ENCODE measurements at regions not wholly inside any gene's neighbourhood (a gene's known extent, or its start where the extent isn't known, plus 50 kb on each side); places are given as distances from the start of the nearest gene placed in this dataset.
"Not testable (repeated sequence)": the region's sequence is repeated elsewhere in the genome, so short reads cannot be mapped to it uniquely, and the experiment has no call there.

DNA sequence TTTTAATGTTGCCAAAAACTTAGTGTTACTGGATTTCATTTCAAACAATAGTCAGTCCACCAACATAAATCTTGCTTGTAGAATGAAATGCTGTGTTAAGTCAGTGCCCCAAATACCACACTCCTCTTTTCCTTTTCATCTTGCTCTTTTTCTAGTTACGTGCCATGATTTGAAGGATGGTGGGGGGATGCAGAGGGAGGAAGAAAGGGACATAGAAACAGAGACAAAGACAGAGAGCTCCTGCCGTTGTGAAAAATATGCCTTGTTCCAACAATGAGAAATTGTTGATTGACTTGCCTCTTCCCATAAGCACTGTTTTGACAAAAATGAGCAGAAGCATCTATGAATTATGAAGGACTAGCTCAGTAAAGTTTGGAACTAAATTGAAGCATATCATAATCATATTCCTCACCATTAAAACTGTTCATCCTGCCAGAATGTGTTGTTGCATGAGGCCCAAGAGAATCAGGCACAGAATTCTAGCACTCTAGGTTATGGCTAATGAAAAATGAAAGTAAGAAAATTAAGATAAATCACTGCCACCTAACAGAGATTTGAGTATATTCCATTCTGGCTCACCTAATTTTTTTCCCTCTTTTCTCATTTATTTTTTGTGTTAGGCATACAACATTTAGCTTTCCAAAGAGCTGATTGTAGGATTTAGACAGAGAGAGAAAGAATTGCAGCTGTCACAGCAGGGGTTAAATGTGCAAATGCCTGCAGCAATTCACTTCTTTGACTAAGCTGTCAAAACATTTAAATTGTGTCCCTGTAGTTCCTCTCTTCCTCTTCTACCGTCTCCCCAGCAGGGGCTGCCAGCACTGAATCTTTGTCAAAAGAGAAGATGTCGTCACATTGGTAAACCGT is 111.6 kb upstream of the PTPN13 start:
- DNase-seq, result no peak

DNA sequence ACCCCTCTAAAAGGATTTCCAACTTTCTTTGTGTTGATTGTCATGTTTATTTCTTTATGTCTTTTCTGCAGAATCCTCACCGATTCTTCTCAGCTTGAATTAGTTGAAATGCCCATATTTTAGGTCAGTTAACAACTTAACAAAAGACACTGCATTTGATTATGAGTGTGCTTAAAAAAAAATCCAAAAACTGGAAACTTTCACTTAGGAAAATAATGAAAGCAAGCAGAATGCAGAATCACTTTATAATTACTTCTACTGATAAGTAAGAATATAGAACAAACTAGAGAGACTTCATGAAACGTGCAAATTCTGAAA is 111.0 kb upstream of the PTPN13 start:
- DNase-seq, result no peak

DNA sequence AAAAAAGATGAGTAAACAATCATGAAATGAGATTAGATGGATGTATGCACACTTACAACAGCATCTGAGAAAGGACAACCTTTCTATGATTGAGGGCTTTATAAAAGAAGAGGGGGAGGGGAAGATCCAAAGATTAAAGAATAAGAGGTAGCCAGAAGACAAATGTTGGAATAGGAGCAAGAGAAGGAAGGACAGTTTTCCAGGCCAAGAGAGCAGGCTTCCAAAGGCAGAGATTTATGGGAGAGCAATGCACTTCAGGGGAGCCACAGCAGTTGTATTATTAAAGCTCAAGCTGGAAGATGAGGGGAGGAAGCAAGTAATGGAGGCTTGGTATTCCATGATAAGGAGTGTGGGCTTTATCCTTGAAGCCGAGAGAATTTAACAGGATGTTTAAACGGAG is 110.3 kb upstream of the PTPN13 start:
- no peak for DNase-seq

DNA sequence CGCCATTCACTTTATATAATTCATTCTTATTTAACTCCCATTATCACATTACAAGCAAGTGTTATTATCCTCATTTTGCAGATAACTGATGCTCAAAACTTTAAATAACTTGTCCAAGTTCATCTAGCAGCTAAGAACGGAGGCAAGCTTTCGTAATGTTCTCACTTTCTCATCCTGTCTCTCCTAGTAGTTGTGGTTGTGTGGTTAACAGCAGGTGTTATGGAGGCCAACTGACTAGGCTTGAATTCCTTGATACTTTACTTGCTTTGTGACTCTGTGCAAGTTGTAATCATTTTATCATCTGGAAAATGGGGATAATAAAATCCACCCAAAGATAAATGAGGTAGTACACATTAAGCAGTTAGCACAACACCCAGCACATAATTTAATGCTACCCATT is 109.9 kb upstream of the PTPN13 start:
- DNase-seq, result no peak

DNA sequence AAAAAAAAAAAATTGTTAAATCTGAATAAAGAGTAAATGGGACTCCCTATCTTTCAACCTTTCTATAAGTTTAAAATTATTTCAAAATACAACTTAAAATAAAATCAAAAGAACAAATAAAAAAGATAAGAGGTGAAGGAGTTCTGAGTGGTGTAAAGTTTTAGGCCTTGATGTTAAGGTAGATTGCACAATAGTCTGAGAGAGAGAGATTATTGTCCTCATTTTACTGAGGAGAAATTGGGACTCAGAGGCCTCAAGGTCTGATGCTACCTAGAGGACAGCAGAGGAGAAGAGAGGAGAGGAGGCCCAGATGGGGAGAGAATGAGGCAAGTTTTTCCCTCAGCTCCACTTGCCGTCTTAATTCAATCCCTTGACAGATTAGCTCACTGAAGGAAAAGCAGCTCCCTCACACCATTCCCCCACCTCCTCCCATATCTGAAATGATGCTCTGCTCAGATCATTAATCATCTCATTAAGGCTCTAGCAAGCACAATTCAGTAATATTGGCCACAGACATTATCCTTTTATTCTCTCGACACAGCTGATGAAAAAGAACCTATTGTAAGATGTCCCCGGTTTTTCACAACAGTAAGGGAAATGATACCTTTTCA is 106.3 kb upstream of the PTPN13 start:
- DNase-seq, result no peak

DNA sequence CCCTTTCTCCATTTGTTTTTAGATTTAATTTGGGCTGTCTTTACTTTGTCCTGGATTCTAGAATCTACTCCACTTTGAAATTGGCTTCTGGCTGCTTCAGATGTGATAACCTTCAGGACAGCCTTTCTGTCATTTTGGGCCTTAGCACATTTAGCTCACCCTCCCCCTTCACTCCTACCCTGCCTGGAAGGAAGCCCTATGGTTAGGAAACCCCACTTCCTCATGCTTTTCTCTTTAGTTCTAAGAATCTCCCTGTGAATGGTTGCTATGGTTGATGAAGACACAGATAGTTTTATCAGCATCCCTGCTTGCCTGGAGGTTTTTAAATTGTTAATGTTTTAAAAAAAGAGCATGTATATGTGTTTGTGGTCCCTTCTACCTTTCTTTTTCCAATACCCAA is 100.7 kb upstream of the PTPN13 start:
- DNase-seq, result no peak

DNA sequence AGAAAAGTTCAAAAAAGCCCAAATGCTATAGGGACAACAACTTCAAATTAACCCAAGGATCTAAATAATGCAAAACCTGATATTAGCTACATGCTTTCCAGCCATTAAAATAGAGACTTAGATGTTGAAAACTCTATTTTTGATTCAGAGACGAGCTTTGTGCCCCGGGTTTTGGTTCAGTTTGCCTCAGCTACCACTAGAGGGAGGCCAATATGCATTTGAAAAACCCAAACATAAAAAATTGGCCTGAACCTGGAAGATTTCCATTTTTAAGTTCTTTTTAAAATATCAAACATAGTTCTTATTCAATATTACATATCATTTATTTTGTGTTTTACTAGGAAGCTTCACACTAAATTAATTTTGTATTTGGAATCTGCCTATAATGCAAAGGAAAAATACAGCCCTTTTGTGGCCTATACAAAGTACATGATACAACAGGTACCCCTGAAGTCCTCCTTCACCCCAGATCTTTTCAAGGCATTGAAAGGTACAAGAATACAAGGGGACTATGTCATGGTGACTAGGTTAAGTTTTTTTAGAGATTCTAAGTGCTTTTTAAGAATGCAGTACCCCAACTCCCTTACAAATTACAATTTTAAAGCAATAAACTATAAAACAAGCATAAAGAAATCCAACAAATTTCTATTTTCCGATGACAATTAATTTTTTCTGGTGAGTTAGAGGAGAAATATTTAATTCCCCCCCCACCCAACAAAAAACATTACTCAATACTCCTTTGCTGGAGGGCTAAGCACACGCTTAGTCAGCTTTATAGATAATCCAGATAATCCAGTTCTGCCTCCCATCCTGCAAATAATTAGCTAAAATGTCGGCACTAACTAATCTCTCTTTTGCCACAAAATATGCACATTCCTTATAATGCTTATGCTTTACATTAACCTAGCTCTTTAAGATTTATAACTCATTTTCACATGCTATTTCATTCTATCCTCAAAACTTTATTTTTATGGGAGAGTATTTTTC is 97.7 kb upstream of the PTPN13 start:
- DNase-seq, result peak; percentile 35

DNA sequence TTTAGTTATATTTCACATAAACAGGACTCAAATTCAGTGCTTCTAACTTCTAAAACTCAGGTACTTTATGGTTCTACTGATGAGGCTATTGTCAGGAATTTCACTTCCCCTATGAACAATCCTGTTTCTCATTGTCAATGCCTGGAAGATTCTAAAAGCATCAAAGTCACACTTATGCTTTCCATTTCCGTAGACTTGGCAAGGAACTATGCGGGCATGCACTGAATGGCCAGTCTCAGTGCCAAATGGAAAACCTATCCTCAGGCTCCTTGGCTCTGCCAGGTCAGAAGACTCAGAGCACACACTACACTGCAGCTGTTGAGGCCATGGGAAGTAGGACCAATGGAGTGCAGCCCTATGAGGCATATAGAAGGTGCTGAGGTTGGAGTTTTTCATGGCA is 97.0 kb upstream of the PTPN13 start:
- DNase-seq, result no peak

DNA sequence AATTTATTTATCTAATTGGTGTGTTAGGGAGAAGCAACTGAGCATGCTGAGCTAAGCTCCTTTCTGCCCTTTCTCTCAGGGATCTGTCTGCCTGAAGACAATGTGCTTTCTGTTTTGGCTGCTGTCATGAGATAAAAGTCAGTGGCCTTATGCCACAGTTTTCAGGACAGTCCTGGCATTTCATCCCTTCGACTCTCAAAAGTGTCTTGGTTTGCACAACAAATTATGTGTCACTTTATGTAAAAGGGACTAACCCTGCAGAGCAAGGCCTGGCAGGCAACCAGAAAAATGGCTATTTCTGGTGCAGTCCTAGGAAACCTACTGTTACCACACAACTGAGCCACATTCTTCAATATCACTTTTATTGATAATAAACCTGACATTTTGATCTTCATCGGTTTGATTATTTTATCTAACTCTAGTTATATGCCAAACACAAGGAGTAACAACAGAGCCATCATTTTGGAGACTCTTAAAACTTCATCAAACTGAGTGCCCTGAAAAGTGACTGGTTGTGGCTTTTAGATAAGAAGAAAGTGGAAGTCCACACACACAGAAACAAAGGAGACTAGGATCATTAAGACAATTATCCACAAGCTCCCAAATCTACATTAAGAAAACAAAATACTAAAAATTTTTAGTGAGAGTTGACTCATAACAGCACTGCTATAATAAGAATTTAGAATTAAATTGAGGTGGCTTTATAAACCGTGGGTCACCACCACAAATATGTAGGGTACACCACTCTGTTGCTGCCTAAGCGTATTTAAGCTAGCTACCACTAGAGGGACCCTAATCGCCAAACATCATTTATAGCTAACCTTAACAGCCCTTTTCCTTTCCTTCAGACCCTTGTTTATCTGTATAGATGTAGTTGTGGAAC is 95.9 kb upstream of the PTPN13 start:
- DNase-seq, result peak; percentile 38

DNA sequence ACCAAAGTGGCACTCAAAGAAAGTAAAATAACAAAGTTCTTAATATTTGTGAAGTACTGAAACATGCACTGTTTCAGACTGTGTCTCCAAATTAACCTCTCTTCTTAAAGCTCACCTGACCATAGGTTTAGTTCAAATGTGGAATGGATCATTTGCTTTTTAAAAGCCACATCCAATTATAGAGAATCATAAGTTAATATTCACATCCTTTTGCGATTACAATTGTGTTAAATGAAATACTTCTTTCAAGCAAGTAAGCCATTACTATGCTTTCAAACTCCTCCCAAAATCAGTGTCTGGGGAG is 95.3 kb upstream of the PTPN13 start:
- no peak for DNase-seq

DNA sequence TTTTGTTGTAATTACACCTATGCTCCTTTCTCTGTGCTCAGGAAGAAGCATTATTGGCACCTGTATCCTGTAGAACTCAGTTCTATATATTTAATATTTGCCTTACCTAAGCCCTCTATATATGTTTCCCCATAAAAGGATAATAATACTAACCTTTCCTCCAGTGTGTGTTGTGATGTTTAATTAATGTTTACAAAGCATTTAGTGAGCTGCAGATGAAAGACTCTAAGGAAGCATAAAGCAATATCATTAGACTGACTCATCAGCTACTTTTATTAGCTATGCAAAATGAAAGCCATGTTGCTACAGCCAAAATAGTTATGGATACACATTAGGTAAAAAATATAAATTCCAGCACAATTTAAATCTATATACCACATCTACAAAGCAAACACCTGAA is 93.6 kb upstream of the PTPN13 start:
- no peak for DNase-seq

DNA sequence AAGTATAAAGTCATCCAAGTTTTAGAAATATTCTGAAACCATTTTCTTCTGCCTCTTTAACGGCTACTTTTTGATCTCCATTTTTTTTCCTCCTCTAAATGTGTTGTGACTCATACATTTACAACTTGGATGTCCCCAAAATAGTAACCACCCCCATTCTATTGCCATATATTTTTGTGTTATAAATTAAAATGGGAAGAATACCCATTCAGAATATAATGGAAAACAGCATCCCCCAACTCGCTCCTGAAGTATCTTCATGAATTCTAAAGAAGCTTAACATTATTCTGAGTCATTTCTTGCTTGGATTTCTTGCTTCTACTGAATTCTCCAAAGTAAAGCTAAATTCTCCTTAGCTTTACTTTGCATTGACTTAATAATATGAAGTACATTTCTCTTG is 92.0 kb upstream of the PTPN13 start:
- no peak for DNase-seq

DNA sequence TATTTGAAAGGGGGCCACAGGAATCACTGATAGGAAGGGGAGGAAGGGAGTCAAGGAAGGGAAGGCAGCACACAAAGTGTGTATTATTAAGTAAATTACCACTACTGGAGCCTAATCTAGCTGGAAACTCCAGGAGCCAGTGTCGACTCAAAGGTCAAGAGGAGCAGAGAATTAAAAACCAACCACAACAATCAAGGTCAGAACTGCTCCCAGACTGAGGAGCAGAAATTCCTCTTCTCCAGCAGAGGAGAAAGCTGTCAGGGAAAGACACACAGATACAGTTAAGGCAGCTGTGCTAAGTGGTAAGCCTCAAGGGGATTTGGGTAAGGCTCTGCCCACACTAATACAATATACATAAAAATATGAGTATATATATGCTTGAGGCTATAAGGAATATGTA is 87.5 kb upstream of the PTPN13 start:
- no peak for DNase-seq

DNA sequence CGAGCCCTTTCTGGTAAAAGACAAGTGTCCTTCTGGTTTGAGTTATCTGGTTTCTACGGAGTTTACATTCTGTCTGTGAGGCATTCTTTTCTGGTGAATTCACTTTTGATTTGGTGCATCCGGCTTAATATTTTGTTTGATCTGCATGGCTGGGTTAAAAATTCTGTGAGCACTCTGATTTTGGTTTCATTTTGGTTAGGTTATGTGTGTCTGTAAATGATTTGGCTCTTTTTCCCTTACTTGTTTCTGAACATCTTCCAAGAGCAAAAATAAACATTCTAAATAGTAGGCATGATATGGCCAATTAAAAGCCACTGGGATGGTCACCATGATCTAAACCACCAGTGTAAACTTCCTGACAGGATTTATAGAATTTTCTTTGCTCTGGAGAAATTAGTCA is 85.7 kb upstream of the PTPN13 start:
- DNase-seq, result no peak

DNA sequence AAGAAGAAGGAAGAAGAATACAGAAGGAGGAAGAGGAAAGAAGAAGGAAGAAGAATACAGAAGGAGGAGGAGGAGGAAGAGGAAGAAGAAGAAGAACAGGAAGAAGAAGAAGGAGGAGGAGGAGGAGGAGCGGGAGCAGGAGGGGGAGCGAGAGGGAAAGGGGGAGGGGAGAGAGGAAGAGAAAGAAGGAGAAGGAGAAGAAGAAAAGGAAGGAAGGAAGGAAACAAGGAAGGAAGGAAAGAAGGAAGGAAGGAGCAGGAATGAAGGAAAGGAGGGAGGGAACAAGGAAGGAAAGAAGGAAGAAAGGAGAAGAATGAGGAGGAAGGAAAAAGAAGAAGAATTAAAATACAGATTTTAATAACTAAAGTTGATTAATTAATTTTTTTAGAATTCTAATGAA is 82.5 kb upstream of the PTPN13 start:
- DNase-seq, result no peak

DNA sequence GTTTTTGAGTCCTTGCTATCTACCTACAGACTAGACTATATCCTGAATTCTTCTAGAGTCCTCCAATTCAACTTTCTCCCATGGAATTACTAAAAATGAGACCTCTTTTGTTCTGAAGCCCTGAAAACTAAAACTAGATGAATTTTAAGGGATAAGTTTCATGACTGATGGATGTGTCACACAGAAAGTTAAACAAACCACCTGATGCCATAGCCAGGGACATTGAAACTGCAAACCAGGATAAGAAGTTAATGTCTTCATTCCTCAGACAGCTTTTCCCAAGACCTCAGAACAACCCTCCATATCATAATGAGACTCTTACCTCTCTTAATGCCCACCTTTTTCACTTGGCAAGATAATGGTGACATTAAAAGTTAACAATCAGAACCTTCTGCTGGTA is 81.5 kb upstream of the PTPN13 start:
- no peak for DNase-seq

DNA sequence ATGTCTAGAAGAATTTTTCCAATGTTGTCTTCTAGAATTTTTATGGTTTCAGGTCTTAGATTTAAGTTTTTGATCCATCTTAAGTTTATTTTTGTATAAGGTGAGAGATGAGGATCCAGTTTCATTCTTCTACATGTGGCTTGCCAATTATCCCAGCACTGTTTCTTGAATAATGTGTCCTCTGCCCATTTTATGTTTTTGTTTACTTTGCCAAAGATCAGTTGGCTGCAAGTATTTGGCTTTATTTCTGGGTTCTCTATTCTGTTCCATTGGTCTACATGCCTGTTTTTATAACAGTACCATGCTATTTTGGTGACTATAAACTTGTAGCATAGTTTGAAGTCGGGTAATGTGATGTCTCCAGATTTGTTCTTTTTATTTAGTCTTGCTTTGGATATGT is 78.2 kb upstream of the PTPN13 start:
- DNase-seq, result not testable (repeated sequence)

DNA sequence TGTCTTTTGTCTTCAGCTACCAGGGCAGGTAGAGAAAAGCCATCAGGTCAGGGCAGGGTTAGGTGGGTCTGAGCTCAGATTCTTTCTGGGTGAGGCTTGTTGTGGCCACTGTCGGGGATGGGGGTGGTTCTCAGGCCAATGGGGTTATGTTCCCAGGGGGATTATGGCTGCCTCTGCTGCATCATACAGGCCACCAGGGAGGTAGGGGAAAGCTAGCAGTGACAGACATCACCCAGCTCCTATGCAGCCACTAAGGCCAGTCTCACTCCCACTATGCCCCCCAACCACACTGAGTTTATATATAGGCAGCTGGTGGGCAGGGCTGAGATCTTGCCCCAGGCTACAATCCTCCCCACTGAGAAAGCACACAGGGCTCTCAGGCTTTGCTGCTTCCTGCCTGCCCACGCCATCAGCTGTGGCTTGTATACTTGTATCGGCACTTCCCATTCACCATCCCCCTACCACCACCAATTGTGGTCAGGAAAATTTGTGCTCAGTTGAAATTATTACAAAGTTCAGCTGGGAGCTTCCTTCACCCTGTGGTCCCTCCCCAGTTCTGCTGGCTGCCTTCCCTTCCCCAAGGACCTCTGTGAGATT is 72.6 kb upstream of the PTPN13 start:
- no peak for DNase-seq

DNA sequence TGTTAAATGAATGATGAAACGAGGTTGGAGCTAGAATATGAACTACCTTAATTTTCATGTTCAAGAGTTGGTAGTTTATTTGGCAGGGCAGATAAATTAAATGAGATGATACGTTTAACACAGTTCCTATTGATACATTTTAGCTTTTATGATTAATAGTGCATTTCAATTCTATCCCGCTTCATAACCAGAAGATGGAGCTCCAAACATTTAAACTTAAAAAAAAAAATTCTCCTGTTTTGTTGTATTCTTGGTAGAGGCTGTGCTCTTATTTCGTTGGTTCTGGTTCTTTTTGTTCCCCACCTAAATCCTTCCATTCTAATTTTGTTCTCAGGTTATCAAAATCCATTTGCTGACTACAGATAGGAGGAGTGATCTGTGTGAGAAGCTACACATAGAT is 71.8 kb upstream of the PTPN13 start:
- peak; percentile 16 for DNase-seq

DNA sequence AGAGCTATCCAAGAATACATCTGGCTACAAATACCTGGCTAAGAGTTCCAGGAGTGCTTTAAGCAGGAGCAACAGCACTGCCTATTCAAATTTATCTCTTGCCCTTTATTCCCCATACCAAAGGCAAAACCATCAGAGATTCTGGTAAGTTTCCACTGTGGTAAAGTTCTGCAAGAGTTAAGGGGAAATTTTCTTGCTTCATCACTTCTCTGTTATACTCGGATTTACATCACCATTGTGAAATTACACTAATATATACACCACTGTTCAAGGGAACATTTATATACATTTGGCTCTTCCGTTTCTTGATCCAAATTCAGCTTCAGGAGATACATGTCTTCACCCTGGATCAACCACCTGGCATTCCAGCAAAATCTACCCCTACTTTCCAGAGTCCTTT is 70.8 kb upstream of the PTPN13 start:
- DNase-seq, result no peak

DNA sequence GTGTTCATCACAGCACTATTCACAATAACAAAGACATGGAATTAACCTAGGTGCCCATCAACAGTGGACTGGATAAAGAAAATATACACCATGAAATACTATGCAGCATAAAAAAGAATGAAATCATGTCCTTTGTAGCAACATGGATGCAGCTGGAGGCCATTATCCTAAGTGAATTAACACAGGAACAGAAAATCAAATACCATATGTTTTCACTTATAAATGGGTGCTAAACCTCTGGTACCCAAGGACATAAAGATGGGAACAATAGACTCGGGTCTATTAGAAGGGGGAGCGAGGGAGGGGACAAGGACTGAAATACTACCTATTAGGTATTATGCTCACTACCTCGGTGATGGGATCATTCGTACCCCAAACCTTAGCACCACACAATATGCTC is 66.4 kb upstream of the PTPN13 start:
- DNase-seq, result not testable (repeated sequence)

DNA sequence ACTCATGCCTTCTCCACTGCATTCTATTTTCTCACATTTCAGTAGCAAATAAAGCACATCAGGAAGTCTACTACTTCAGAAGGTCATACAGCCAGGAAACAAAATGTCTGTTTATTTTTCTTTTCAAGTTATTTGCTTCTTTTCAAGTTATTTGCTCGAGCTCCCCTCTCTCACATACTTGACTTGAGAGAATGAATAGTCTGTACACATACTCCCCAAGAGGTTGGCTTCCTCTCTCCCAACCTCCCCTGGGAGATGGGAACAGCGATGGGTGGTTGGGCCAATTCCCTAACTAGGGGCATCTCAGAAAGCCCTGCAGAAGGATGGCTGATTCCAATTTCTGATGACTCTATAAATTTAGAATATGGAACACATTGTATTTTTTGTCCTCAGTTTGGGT is 64.7 kb upstream of the PTPN13 start:
- no peak for DNase-seq

DNA sequence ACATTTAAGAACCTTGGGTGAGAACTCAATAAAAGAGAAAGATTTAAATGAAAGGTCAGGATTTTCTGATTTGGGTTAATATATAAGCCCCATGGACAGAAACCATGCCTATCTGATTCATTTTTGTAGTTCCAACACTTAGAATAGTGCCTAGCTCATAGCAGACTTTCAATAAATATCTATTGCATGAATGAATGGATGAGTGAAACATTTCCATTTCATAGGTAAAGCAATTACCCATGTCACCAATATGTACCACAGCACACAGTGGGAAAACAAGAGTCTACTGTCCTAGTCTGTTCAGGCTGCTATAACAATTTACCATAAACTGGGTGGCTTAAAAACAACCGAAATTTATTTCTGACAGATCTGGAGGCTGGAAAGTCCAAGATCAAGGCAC is 63.9 kb upstream of the PTPN13 start:
- no peak for DNase-seq
